ENCODE measurements at regions not wholly inside any gene's neighbourhood (a gene's known extent, or its start where the extent isn't known, plus 50 kb on each side); places are given as distances from the start of the nearest gene placed in this dataset.
A peak's percentile ranks its signal among the peaks of the same experiment; 100 is the strongest.

- Histone ChIP-seq H3K9me3 (ENCODE audit: control insufficient read depth, low read length) (no peaks in the 10 kb centered on the region), H3K27me3 (replicated peaks; ENCODE audit: control insufficient read depth, insufficient read depth, low read length, poor library complexity, severe bottlenecking) (no peaks in the 10 kb centered on the region), H3K27ac (ENCODE audit: insufficient read depth, low read length, poor library complexity, severe bottlenecking) (no peak overlapping the region), H3K4me1 (ENCODE audit: control insufficient read depth, insufficient read depth, low read length, poor library complexity, severe bottlenecking) (no peaks in the 10 kb centered on the region), H3K36me3 (ENCODE audit: control insufficient read depth, insufficient read depth, low read length) (no peaks in the 10 kb centered on the region), H3K4me3 (ENCODE audit: insufficient read depth, low read depth, low read length, poor library complexity, severe bottlenecking) (no peak overlapping the region)
- DNase-seq: no peak
These were observed 81.8 kb upstream of the PIK3CG start for GRCh38 chr7:106783286-106783685.

- Histone ChIP-seq H3K27me3 (replicated peaks; ENCODE audit: control insufficient read depth, insufficient read depth, low read length, poor library complexity, severe bottlenecking) (no peaks in the 10 kb centered on the region), H3K27ac (ENCODE audit: insufficient read depth, low read length, poor library complexity, severe bottlenecking) (no peak overlapping the region), H3K36me3 (ENCODE audit: control insufficient read depth, insufficient read depth, low read length) (no peaks in the 10 kb centered on the region), H3K4me3 (ENCODE audit: insufficient read depth, low read depth, low read length, poor library complexity, severe bottlenecking) (no peak overlapping the region), H3K4me1 (ENCODE audit: control insufficient read depth, insufficient read depth, low read length, poor library complexity, severe bottlenecking) (no peaks in the 10 kb centered on the region), H3K9me3 (ENCODE audit: control insufficient read depth, low read length) (no peaks in the 10 kb centered on the region)
- DNase-seq: no peak
These were observed 76.4 kb upstream of the PIK3CG start for GRCh38 chr7:106788637-106789036.

- Histone ChIP-seq H3K4me1 (ENCODE audit: control insufficient read depth, insufficient read depth, low read length, poor library complexity, severe bottlenecking) (no peaks in the 10 kb centered on the region), H3K4me3 (ENCODE audit: insufficient read depth, low read depth, low read length, poor library complexity, severe bottlenecking) (no peak overlapping the region), H3K27me3 (replicated peaks; ENCODE audit: control insufficient read depth, insufficient read depth, low read length, poor library complexity, severe bottlenecking) (no peaks in the 10 kb centered on the region), H3K36me3 (ENCODE audit: control insufficient read depth, insufficient read depth, low read length) (no peaks in the 10 kb centered on the region), H3K27ac (ENCODE audit: insufficient read depth, low read length, poor library complexity, severe bottlenecking) (no peak overlapping the region), H3K9me3 (ENCODE audit: control insufficient read depth, low read length) (no peaks in the 10 kb centered on the region)
- DNase-seq: no peak
These were observed 73.6 kb upstream of the PIK3CG start for GRCh38 chr7:106791526-106791925.

- no peak for DNase-seq
- no peaks in the 10 kb centered on the region for H3K9me3 ChIP-seq (ENCODE audit: control insufficient read depth, low read length)
- H3K27me3 ChIP-seq (replicated peaks; ENCODE audit: control insufficient read depth, insufficient read depth, low read length, poor library complexity, severe bottlenecking): no peaks in the 10 kb centered on the region
- H3K4me1 ChIP-seq (ENCODE audit: control insufficient read depth, insufficient read depth, low read length, poor library complexity, severe bottlenecking): no peaks in the 10 kb centered on the region
- H3K4me3 ChIP-seq (ENCODE audit: insufficient read depth, low read depth, low read length, poor library complexity, severe bottlenecking): no peak overlapping the region
- H3K36me3 ChIP-seq (ENCODE audit: control insufficient read depth, insufficient read depth, low read length): no peaks in the 10 kb centered on the region
- no peak overlapping the region for H3K27ac ChIP-seq (ENCODE audit: insufficient read depth, low read length, poor library complexity, severe bottlenecking)
These were observed 72.7 kb upstream of the PIK3CG start for GRCh38 chr7:106792233-106792926.

- DNase-seq: peak in 1 of 3 donors; percentile 16
- Histone ChIP-seq H3K4me3 (ENCODE audit: insufficient read depth, low read depth, low read length, poor library complexity, severe bottlenecking) (no peak overlapping the region), H3K4me1 (ENCODE audit: control insufficient read depth, insufficient read depth, low read length, poor library complexity, severe bottlenecking) (no peaks in the 10 kb centered on the region), H3K9me3 (ENCODE audit: control insufficient read depth, low read length) (no peaks in the 10 kb centered on the region), H3K27ac (ENCODE audit: insufficient read depth, low read length, poor library complexity, severe bottlenecking) (no peak overlapping the region), H3K36me3 (ENCODE audit: control insufficient read depth, insufficient read depth, low read length) (no peaks in the 10 kb centered on the region), H3K27me3 (replicated peaks; ENCODE audit: control insufficient read depth, insufficient read depth, low read length, poor library complexity, severe bottlenecking) (no peaks in the 10 kb centered on the region)
These were observed 71.8 kb upstream of the PIK3CG start for GRCh38 chr7:106793015-106793975.

GRCh38 chr7:106794276-106795083 lies 70.6 kb upstream of the PIK3CG start:
- no peak for DNase-seq
- H3K4me1 ChIP-seq (ENCODE audit: control insufficient read depth, insufficient read depth, low read length, poor library complexity, severe bottlenecking): no peaks in the 10 kb centered on the region
- H3K4me3 ChIP-seq (ENCODE audit: insufficient read depth, low read depth, low read length, poor library complexity, severe bottlenecking): no peak overlapping the region
- no peaks in the 10 kb centered on the region for H3K27me3 ChIP-seq (replicated peaks; ENCODE audit: control insufficient read depth, insufficient read depth, low read length, poor library complexity, severe bottlenecking)
- no peak overlapping the region for H3K27ac ChIP-seq (ENCODE audit: insufficient read depth, low read length, poor library complexity, severe bottlenecking)
- H3K9me3 ChIP-seq (ENCODE audit: control insufficient read depth, low read length): no peaks in the 10 kb centered on the region
- H3K36me3 ChIP-seq (ENCODE audit: control insufficient read depth, insufficient read depth, low read length): no peaks in the 10 kb centered on the region

- H3K27me3 ChIP-seq (replicated peaks; ENCODE audit: control insufficient read depth, insufficient read depth, low read length, poor library complexity, severe bottlenecking): no peaks in the 10 kb centered on the region
- no peaks in the 10 kb centered on the region for H3K36me3 ChIP-seq (ENCODE audit: control insufficient read depth, insufficient read depth, low read length)
- no peak overlapping the region for H3K4me3 ChIP-seq (ENCODE audit: insufficient read depth, low read depth, low read length, poor library complexity, severe bottlenecking)
- no peaks in the 10 kb centered on the region for H3K4me1 ChIP-seq (ENCODE audit: control insufficient read depth, insufficient read depth, low read length, poor library complexity, severe bottlenecking)
- no peaks in the 10 kb centered on the region for H3K9me3 ChIP-seq (ENCODE audit: control insufficient read depth, low read length)
- H3K27ac ChIP-seq (ENCODE audit: insufficient read depth, low read length, poor library complexity, severe bottlenecking): no peak overlapping the region
- DNase-seq: no peak
These were observed 69.8 kb upstream of the PIK3CG start for GRCh38 chr7:106795084-106795876.

GRCh38 chr7:106795877-106796231 lies 69.2 kb upstream of the PIK3CG start:
- no peaks in the 10 kb centered on the region for H3K36me3 ChIP-seq (ENCODE audit: control insufficient read depth, insufficient read depth, low read length)
- H3K27ac ChIP-seq (ENCODE audit: insufficient read depth, low read length, poor library complexity, severe bottlenecking): no peak overlapping the region
- no peaks in the 10 kb centered on the region for H3K4me1 ChIP-seq (ENCODE audit: control insufficient read depth, insufficient read depth, low read length, poor library complexity, severe bottlenecking)
- H3K9me3 ChIP-seq (ENCODE audit: control insufficient read depth, low read length): no peaks in the 10 kb centered on the region
- no peaks in the 10 kb centered on the region for H3K27me3 ChIP-seq (replicated peaks; ENCODE audit: control insufficient read depth, insufficient read depth, low read length, poor library complexity, severe bottlenecking)
- H3K4me3 ChIP-seq (ENCODE audit: insufficient read depth, low read depth, low read length, poor library complexity, severe bottlenecking): no peak overlapping the region
- no peak for DNase-seq

- Histone ChIP-seq H3K27ac (ENCODE audit: insufficient read depth, low read length, poor library complexity, severe bottlenecking) (no peak overlapping the region), H3K27me3 (replicated peaks; ENCODE audit: control insufficient read depth, insufficient read depth, low read length, poor library complexity, severe bottlenecking) (no peaks in the 10 kb centered on the region), H3K4me1 (ENCODE audit: control insufficient read depth, insufficient read depth, low read length, poor library complexity, severe bottlenecking) (no peaks in the 10 kb centered on the region), H3K4me3 (ENCODE audit: insufficient read depth, low read depth, low read length, poor library complexity, severe bottlenecking) (no peak overlapping the region), H3K9me3 (ENCODE audit: control insufficient read depth, low read length) (no peaks in the 10 kb centered on the region), H3K36me3 (ENCODE audit: control insufficient read depth, insufficient read depth, low read length) (no peaks in the 10 kb centered on the region)
- DNase-seq: no peak
These were observed 67.1 kb upstream of the PIK3CG start for GRCh38 chr7:106797937-106798336.

All from effector memory CD4-positive, alpha-beta T cell (primary cell).